Fibroblast of peridontal ligament (primary cell): ENCODE measurements at regions not wholly inside any gene's neighbourhood (a gene's known extent, or its start where the extent isn't known, plus 50 kb on each side); places are given as distances from the start of the nearest gene placed in this dataset.

Source experiments
- DNase-seq: peaks from one replicate; pipeline ENCODE4 v3.0.0-alpha.2; 2010; ENCODE audit errors: extremely low read depth

GRCh38 chr10:1960982-1961381 is 223.7 kb upstream of the ADARB2 start:
- DNase-seq = no peak

- DNase-seq = no peak
Observed at GRCh38 chr10:1957057-1957456, 219.7 kb upstream of the ADARB2 start.

- DNase-seq = no peak
Observed at GRCh38 chr10:1954300-1954699, 217.0 kb upstream of the ADARB2 start.

GRCh38 chr10:1952126-1953095 is 215.1 kb upstream of the ADARB2 start:
- DNase-seq = no peak

GRCh38 chr10:1950803-1951495 is 213.6 kb upstream of the ADARB2 start:
- DNase-seq = no peak

GRCh38 chr10:1947464-1948003 is 210.2 kb upstream of the ADARB2 start:
- DNase-seq = no peak

GRCh38 chr10:1944487-1944886 is 207.2 kb upstream of the ADARB2 start:
- no peak for DNase-seq

- DNase-seq = no peak
Observed at GRCh38 chr10:1942478-1942877, 205.2 kb upstream of the ADARB2 start.

GRCh38 chr10:1939016-1939415 is 201.7 kb upstream of the ADARB2 start:
- no peak for DNase-seq

- no peak for DNase-seq
Observed at GRCh38 chr10:1938317-1938716, 201.0 kb upstream of the ADARB2 start.

GRCh38 chr10:1935912-1936311 is 198.6 kb upstream of the ADARB2 start:
- no peak for DNase-seq

GRCh38 chr10:1933215-1933614 is 195.9 kb upstream of the ADARB2 start:
- DNase-seq = no peak

- no peak for DNase-seq
Observed at GRCh38 chr10:1932692-1933094, 195.4 kb upstream of the ADARB2 start.

GRCh38 chr10:1928606-1929005 is 191.3 kb upstream of the ADARB2 start:
- DNase-seq = no peak

- no peak for DNase-seq
Observed at GRCh38 chr10:1923998-1924397, 186.7 kb upstream of the ADARB2 start.

- no peak for DNase-seq
Observed at GRCh38 chr10:1923586-1923985, 186.3 kb upstream of the ADARB2 start.

- no peak for DNase-seq
Observed at GRCh38 chr10:1920941-1921340, 183.6 kb upstream of the ADARB2 start.

GRCh38 chr10:1920127-1920526 is 182.8 kb upstream of the ADARB2 start:
- no peak for DNase-seq

- DNase-seq = no peak
Observed at GRCh38 chr10:1911771-1912170, 174.4 kb upstream of the ADARB2 start.

- no peak for DNase-seq
Observed at GRCh38 chr10:1903982-1904381, 166.7 kb upstream of the ADARB2 start.

GRCh38 chr10:1896153-1896552 is 158.8 kb upstream of the ADARB2 start:
- no peak for DNase-seq

- DNase-seq = no peak
Observed at GRCh38 chr10:1895691-1896090, 158.4 kb upstream of the ADARB2 start.

- no peak for DNase-seq
Observed at GRCh38 chr10:1894912-1895311, 157.6 kb upstream of the ADARB2 start.
